ENCODE measurements at regions not wholly inside any gene's neighbourhood (a gene's known extent, or its start where the extent isn't known, plus 50 kb on each side); places are given as distances from the start of the nearest gene placed in this dataset.

DNA sequence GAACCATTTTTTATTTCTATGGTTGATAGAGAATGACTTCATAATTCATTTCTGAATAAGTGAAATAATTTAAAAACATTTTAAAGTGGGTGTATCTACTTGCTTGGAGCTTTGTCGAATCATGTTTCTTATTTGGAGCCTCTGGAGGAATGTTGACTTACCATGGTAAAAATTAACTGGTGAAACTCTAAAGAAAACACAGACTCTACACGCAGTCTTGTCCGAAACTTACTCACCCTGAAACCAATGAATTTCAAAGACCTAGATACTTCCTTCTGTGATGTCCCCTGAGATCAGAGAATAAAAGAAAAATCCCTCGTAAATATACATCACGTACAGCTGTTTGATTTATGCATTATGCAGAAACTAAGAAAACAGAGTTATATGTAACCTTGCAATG is 665.2 kb upstream of the NRXN1 start:
- no peaks in the 10 kb centered on the region for H3K9me3 Mint-ChIP-seq (ENCODE audit: low read depth)
- TF ChIP-seq, protein P1, sequence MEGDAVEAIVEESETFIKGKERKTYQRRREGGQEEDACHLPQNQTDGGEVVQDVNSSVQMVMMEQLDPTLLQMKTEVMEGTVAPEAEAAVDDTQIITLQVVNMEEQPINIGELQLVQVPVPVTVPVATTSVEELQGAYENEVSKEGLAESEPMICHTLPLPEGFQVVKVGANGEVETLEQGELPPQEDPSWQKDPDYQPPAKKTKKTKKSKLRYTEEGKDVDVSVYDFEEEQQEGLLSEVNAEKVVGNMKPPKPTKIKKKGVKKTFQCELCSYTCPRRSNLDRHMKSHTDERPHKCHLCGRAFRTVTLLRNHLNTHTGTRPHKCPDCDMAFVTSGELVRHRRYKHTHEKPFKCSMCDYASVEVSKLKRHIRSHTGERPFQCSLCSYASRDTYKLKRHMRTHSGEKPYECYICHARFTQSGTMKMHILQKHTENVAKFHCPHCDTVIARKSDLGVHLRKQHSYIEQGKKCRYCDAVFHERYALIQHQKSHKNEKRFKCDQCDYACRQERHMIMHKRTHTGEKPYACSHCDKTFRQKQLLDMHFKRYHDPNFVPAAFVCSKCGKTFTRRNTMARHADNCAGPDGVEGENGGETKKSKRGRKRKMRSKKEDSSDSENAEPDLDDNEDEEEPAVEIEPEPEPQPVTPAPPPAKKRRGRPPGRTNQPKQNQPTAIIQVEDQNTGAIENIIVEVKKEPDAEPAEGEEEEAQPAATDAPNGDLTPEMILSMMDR (IDR thresholded peaks at IDR 0.05; ENCODE audit: unreplicated experiment) = no peak
- H3K27me3 Mint-ChIP-seq = no peaks in the 10 kb centered on the region
- H3K27ac Mint-ChIP-seq = peak overlapping the region; percentile 84
- peak overlapping the region; percentile 3 for H3K4me3 Mint-ChIP-seq (ENCODE audit: low read depth)
- H3K4me1 Mint-ChIP-seq (ENCODE audit: low read depth) = peaks cover 17% of the 10 kb centered on the region
- DNase-seq (ENCODE audit: low spot score, unreplicated experiment) = no peak
- no peaks in the 10 kb centered on the region for H3K36me3 Mint-ChIP-seq (ENCODE audit: insufficient read depth)

DNA sequence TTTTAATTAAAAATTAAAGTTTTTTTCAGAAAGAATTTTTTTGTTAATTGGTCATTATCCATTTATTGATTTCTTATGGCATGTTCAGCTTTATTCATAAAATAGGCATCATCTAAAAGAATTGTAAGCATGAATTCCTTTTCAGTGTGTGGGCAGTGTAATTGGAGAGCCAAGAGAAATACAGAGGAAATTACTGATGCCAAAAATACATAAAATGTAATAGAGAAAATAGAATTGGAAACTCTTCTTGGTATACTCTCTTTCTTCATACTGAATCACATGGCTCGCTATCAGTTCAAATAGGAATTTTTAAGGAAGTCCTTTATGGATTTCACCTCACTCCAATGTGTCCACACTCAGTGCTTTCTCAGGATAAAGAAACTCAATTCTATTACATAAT is 663.6 kb upstream of the NRXN1 start:
- Mint-ChIP-seq H3K27ac (no peak overlapping the region), H3K27me3 (no peaks in the 10 kb centered on the region), H3K4me3 (ENCODE audit: low read depth) (no peak overlapping the region), H3K4me1 (ENCODE audit: low read depth) (peaks cover 16% of the 10 kb centered on the region), H3K36me3 (ENCODE audit: insufficient read depth) (no peaks in the 10 kb centered on the region), H3K9me3 (ENCODE audit: low read depth) (no peaks in the 10 kb centered on the region)
- TF ChIP-seq, protein P1 (IDR thresholded peaks at IDR 0.05; ENCODE audit: unreplicated experiment) = no peak
- no peak for DNase-seq (ENCODE audit: low spot score, unreplicated experiment)

GRCh38 chr2:51693640-51694039 is 661.7 kb upstream of the NRXN1 start:
- Mint-ChIP-seq H3K27ac (no peak overlapping the region), H3K9me3 (ENCODE audit: low read depth) (no peaks in the 10 kb centered on the region), H3K27me3 (no peaks in the 10 kb centered on the region), H3K4me3 (ENCODE audit: low read depth) (no peak overlapping the region), H3K4me1 (ENCODE audit: low read depth) (peaks cover 15% of the 10 kb centered on the region), H3K36me3 (ENCODE audit: insufficient read depth) (no peaks in the 10 kb centered on the region)
- TF ChIP-seq, protein P1 (IDR thresholded peaks at IDR 0.05; ENCODE audit: unreplicated experiment) = no peak
- no peak for DNase-seq (ENCODE audit: low spot score, unreplicated experiment)

- Mint-ChIP-seq H3K4me3 (ENCODE audit: low read depth) (no peak overlapping the region), H3K27me3 (no peaks in the 10 kb centered on the region), H3K4me1 (ENCODE audit: low read depth) (peaks cover 4% of the 10 kb centered on the region), H3K9me3 (ENCODE audit: low read depth) (peaks cover 6% of the 10 kb centered on the region), H3K27ac (no peak overlapping the region), H3K36me3 (ENCODE audit: insufficient read depth) (no peaks in the 10 kb centered on the region)
- DNase-seq (ENCODE audit: low spot score, unreplicated experiment) = no peak
- TF ChIP-seq, protein P1 (IDR thresholded peaks at IDR 0.05; ENCODE audit: unreplicated experiment) = no peak
These were observed 649.9 kb upstream of the NRXN1 start for GRCh38 chr2:51681854-51682253.

GRCh38 chr2:51673628-51674027 is 641.7 kb upstream of the NRXN1 start:
- TF ChIP-seq, protein P1 (IDR thresholded peaks at IDR 0.05; ENCODE audit: unreplicated experiment) = no peak
- Mint-ChIP-seq H3K9me3 (ENCODE audit: low read depth) (no peaks in the 10 kb centered on the region), H3K36me3 (ENCODE audit: insufficient read depth) (no peaks in the 10 kb centered on the region), H3K27ac (no peak overlapping the region), H3K27me3 (no peaks in the 10 kb centered on the region), H3K4me3 (ENCODE audit: low read depth) (no peak overlapping the region), H3K4me1 (ENCODE audit: low read depth) (no peaks in the 10 kb centered on the region)
- no peak for DNase-seq (ENCODE audit: low spot score, unreplicated experiment)

Data from progenitor cell of endocrine pancreas (in vitro differentiated cells).